GM21529 (cell line): ENCODE measurements at regions not wholly inside any gene's neighbourhood (a gene's known extent, or its start where the extent isn't known, plus 50 kb on each side); places are given as distances from the start of the nearest gene placed in this dataset.

Source experiments
- ATAC-seq: cut with Tn5 transposase; IDR thresholded peaks from one replicate; pipeline ENCODE4 v1.9.1; 2021; ENCODE audit not compliant: unreplicated experiment

- ATAC-seq: no peak
Measured at GRCh38 chr21:27265949-27266348, 299.1 kb upstream of the ADAMTS5 start.

- ATAC-seq: no peak
Measured at GRCh38 chr21:27265492-27265891, 298.6 kb upstream of the ADAMTS5 start.

- no peak for ATAC-seq
Measured at GRCh38 chr21:27261676-27262075, 294.8 kb upstream of the ADAMTS5 start.

- no peak for ATAC-seq
Measured at GRCh38 chr21:27260728-27261127, 293.8 kb upstream of the ADAMTS5 start.

- ATAC-seq: no peak
Measured at GRCh38 chr21:27258742-27259448, 292.0 kb upstream of the ADAMTS5 start.

- ATAC-seq: no peak
Measured at GRCh38 chr21:27257908-27258556, 291.1 kb upstream of the ADAMTS5 start.

- no peak for ATAC-seq
Measured at GRCh38 chr21:27257226-27257625, 290.3 kb upstream of the ADAMTS5 start.

- ATAC-seq: no peak
Measured at GRCh38 chr21:27251752-27252151, 284.9 kb upstream of the ADAMTS5 start.

GRCh38 chr21:27250366-27250765 lies 283.5 kb upstream of the ADAMTS5 start:
- ATAC-seq: no peak

GRCh38 chr21:27248814-27249213 lies 281.9 kb upstream of the ADAMTS5 start:
- ATAC-seq: no peak

GRCh38 chr21:27246741-27247140 lies 279.9 kb upstream of the ADAMTS5 start:
- no peak for ATAC-seq

- ATAC-seq: no peak
Measured at GRCh38 chr21:27244776-27245175, 277.9 kb upstream of the ADAMTS5 start.

GRCh38 chr21:27244352-27244751 lies 277.5 kb upstream of the ADAMTS5 start:
- ATAC-seq: no peak

- no peak for ATAC-seq
Measured at GRCh38 chr21:27240839-27241238, 274.0 kb upstream of the ADAMTS5 start.

GRCh38 chr21:27233514-27234115 lies 266.7 kb upstream of the ADAMTS5 start:
- no peak for ATAC-seq

- ATAC-seq: no peak
Measured at GRCh38 chr21:27225940-27226339, 259.1 kb upstream of the ADAMTS5 start.

GRCh38 chr21:27225151-27225550 lies 258.3 kb upstream of the ADAMTS5 start:
- ATAC-seq: no peak

GRCh38 chr21:27224169-27224568 lies 257.3 kb upstream of the ADAMTS5 start:
- no peak for ATAC-seq

GRCh38 chr21:27221077-27221476 lies 254.2 kb upstream of the ADAMTS5 start:
- ATAC-seq: no peak

GRCh38 chr21:27220416-27220815 lies 253.5 kb upstream of the ADAMTS5 start:
- no peak for ATAC-seq

- no peak for ATAC-seq
Measured at GRCh38 chr21:27219068-27219467, 252.2 kb upstream of the ADAMTS5 start.

GRCh38 chr21:27213303-27213702 lies 246.4 kb upstream of the ADAMTS5 start:
- ATAC-seq: no peak
